ENCODE measurements at regions not wholly inside any gene's neighbourhood (a gene's known extent, or its start where the extent isn't known, plus 50 kb on each side); places are given as distances from the start of the nearest gene placed in this dataset.
"Not testable (repeated sequence)": the region's sequence is repeated elsewhere in the genome, so short reads cannot be mapped to it uniquely, and the experiment has no call there.

GRCh38 chr10:4162571-4163286, 377.7 kb upstream of the KLF6 start:
- DNase-seq (ENCODE audit: low read depth in 2 of 2): no peak

DNA sequence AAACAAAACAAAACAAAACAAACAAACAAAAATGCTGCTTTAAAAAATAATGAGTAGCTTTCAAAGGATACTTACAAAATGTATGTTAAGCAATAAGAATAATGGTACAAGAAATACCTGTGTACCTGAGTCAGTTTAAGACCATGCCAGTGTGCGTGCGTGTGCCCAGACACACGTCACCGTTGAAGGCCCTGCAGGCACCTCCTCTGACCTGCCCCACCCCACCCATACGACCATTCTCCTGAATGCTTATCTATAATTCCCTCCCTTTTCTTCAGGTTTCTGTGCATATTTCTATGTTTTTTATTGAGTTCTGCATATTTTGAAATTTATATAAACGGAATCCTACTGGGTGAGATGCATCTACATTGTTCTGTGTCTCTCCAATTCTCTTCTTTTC, 374.2 kb upstream of the KLF6 start:
- DNase-seq (ENCODE audit: low read depth in 2 of 2): no peak

- DNase-seq (ENCODE audit: low read depth in 2 of 2): no peak
Measured at GRCh38 chr10:4154191-4154715, 369.2 kb upstream of the KLF6 start.

GRCh38 chr10:4151466-4151865, 366.5 kb upstream of the KLF6 start:
- no peak for DNase-seq (ENCODE audit: low read depth in 2 of 2)

- no peak for DNase-seq (ENCODE audit: low read depth in 2 of 2)
Measured at GRCh38 chr10:4150676-4151075, 365.7 kb upstream of the KLF6 start.

DNA sequence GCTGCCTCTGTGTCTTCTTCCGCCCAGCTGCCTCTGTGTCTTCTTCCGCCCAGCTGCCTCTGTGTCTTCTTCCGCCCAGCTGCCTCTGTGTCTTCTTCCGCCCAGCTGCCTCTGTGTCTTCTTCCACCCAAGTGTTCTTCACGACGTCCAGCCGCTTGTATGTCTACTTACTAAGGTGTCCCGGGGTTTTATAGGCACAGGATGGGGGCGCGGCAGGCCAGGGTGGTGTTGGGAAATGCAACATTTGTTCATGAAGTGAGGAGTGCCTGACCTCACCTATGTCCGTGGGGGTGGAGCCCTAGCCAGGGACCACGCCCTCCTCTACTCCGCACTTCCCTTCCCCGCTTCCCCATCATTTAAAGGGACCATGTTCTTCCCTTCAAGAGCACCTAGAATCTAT, 364.5 kb upstream of the KLF6 start:
- not testable (repeated sequence) for DNase-seq (ENCODE audit: low read depth in 2 of 2)

DNA sequence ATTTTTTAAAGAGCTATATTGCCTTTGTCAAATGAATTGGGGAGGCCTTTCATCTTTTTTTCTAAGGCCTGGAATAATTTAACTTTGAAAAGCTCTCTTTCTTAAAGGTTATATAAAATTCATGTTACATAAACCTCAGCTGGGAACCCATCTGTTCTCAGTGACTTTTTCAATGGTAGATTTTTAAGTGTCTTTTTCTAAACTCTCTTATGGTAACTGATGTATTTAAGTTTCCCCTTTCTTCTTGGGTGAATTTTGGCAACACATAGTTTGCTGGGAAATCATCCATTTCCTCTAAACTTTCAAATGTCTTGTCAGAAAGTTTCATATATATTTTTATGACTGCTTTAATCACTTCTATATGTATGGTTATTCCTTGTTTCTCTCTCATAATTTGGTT, 362.2 kb upstream of the KLF6 start:
- no peak for DNase-seq (ENCODE audit: low read depth in 2 of 2)

GRCh38 chr10:4144817-4145216, 359.8 kb upstream of the KLF6 start:
- DNase-seq (ENCODE audit: low read depth in 2 of 2): no peak

DNA sequence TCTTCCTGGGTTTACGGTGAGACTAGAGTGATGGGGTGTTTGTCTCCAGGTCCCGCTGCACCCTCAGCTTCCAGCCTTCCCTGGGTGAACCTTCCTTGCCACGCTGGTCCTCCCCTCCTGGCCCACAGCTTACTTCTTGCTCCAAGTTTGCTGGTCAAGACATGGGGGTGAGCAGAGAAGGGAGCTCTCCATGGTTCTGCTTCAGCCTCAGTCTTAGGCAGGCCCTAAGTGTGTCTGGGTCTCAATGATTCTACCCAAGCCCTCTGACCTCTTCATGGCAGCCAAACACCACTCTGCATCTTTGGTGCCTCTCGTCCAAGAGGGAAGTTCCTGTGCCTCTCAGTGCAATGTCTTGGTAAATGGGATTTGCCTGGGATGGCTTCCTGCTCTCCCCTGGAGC, 356.5 kb upstream of the KLF6 start:
- DNase-seq (ENCODE audit: low read depth in 2 of 2): no peak

DNA sequence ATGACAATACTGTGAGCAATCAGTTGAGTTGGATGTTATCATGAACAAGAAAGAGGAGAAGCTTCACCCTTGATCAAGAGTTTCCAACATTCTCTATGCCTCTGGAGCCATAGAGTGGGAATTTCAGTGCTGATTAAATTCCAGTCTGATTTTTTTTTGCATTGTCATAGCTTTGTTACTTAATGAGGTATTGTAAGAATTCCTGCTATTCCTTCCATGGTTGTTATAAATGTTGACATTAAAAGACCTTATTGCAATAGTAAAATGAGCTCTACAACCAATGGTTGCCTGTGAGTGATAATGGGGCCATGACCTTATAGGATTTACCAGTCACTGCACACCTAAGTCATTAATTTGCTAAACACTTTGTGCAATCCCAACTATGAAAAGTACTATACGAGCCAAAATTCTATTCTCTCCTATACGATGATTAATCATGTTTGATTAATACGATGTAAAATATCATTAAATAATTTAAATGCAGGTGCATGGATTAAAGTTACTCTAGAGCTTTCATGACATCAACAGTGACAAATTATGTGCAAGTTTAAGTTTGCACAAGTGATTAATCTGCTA, 353.2 kb upstream of the KLF6 start:
- no peak for DNase-seq (ENCODE audit: low read depth in 2 of 2)

- no peak for DNase-seq (ENCODE audit: low read depth in 2 of 2)
Measured at GRCh38 chr10:4137299-4137698, 352.3 kb upstream of the KLF6 start.

DNA sequence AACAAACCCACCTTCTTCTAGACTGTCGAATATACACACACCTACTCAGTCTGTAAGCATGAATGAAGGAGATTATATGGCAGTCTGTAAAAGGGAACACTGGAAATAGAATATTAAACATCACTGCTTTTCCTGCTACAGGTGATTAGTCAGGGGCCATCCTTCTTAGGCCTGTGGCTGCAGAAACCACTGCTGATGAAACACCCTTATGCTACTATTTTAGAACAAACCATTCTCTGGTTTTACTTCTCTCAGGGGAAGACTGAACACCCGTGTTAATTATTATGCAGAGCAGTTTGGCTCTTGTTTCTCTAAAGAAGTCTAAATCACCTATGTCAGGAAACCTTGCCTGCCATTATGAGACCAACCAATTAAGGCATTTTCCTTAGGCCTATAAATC, 351.1 kb upstream of the KLF6 start:
- DNase-seq (ENCODE audit: low read depth in 2 of 2): no peak

DNA sequence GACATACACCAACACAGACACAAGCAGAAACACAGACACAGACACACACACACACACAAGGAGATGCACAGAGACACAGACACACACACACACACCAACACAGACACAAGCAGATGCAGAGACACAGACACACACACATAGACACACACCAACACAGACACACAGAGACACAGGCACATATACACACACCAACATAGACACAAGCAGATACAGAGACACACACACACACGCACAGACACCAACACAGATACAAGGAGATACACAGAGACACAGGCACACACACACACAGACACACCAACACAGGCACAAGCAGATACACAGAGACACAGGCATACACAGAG, 347.2 kb upstream of the KLF6 start:
- DNase-seq (ENCODE audit: low read depth in 2 of 2): no peak

- no peak for DNase-seq (ENCODE audit: low read depth in 2 of 2)
Measured at GRCh38 chr10:4131407-4132215, 346.6 kb upstream of the KLF6 start.

DNA sequence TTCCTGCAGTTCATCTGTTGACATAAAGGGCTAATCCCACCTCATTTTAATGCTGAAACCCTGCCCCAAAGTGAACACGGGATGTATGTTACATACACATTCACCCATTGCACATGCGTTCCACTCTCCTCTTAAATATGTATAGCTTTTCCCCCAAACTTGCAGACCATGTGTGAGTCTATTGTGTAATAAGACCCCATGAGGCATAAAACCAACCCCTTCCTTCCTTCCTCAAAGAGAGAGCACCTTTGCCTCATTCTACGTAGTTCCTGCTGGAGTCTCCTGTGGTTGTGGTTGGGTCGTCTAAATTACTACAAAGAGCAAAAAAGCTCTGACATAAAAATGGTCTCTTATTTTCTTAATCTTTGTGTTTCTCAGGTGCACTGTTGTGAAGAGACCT, 345.7 kb upstream of the KLF6 start:
- no peak for DNase-seq (ENCODE audit: low read depth in 2 of 2)

DNA sequence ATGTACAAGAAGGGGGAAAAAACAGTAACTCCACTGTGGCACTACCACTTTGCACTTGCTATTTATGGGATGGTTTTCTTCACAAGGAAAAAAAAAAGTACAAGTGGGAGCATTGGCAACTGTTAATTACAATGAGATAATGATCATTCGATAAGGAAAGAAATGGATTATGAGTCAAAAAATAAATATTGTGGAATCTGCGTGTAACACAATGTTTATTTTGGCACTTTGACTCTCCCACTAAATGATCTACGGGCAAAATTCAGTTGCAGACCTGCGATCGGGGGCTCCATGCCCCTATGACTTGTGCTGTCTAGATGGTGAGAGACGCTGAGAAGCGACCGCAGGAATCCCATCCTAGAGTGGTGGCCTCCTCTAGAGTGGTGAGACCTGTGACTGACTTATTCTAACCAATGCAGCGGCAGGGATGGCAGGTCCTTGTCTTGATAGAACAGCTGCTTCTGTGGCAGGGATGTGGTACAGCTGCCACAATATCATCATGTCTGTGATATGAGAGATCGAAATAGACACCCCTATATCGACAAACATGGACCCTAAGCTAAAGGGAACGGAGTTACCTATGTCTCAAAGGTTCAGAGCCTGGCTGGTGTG, 345.0 kb upstream of the KLF6 start:
- no peak for DNase-seq (ENCODE audit: low read depth in 2 of 2)

GRCh38 chr10:4127518-4128315, 342.7 kb upstream of the KLF6 start:
- DNase-seq (ENCODE audit: low read depth in 2 of 2): no peak

GRCh38 chr10:4125776-4126175, 340.8 kb upstream of the KLF6 start:
- DNase-seq (ENCODE audit: low read depth in 2 of 2): no peak

DNA sequence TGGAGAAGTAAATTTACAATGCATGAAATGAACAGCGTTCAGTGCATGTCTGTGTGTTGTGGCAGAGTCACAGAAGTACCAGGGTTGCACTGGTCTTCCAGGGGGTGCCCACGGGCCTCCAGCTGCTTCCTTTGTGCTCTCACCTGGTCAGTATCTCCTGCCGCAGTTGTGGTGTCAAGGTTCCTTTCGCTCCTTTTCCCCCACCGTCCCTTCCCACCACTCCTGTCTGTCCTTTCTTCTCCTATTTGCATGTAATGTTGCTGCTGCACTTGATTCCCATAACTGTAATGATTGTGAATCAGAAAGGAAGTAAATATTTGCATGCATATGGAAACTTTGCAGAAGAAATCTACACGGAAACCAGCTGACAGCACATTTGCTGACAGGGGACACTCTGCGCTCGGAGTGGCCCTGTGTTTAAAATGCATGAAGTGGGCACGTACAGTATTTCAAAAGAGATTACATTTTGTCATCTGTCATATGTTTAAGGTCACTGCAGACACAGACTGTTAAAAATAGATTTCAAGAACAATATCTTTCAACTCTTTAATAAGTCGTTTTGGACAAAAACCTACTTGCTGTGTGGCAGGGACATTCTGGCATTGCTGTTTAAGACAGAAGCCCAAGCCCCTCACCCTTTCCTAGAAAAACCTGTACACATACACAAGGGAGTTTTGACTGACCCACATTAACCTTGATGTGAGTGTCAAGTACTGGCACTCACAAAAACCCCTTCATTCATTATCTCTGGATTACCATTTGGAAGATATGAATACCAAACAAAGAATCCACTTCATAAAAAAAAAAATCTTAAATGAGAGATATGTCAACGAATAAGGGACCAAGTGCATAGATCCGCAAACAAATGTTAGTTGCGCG, 336.7 kb upstream of the KLF6 start:
- no peak for DNase-seq (ENCODE audit: low read depth in 2 of 2)

GRCh38 chr10:4120096-4120853, 335.3 kb upstream of the KLF6 start:
- DNase-seq (ENCODE audit: low read depth in 2 of 2): no peak

Measured in activated CD4-positive, alpha-beta T cell treated with anti-CD3 and anti-CD28 coated beads for 24 hours (primary cell).